Caco-2 (cell line): ENCODE measurements at regions not wholly inside any gene's neighbourhood (a gene's known extent, or its start where the extent isn't known, plus 50 kb on each side); places are given as distances from the start of the nearest gene placed in this dataset.
A peak's percentile ranks its signal among the peaks of the same experiment; 100 is the strongest.

Experiments
- BruUV-seq: library from RNA; stranded (reverse); fragments of 400-500 nt; replicated peaks from 2 replicates; lab custom pipeline; 2021; lab: Mats Ljungman, UMichigan
- CTCF ChIA-PET: fragments of 300-600 bp; sonication (Branson Sonifier 250); formaldehyde crosslinking; loops from one replicate; lab custom pipeline; 2022; ENCODE audit warnings: antibody characterized with exemption; lab: Charles Lee
- POLR2A ChIA-PET: fragments of 300-600 bp; sonication (Branson Sonifier 250); formaldehyde crosslinking; loops from one replicate; lab custom pipeline; 2022; ENCODE audit warnings: antibody characterized with exemption; lab: Charles Lee
- DNase-seq, 2 experiments: peaks; one replicate each; pipeline versions ENCODE4 v3.0.0 to v3.0.0-alpha.2; 2020 to 2022
- H3K27me3 ChIP-seq: replicated peaks from 2 replicates; pipeline ENCODE4 v1.6.0; 2011; ENCODE audit warnings: low read length; ENCODE audit not compliant: control insufficient read depth, insufficient read depth
- H3K36me3 ChIP-seq: 2 replicates; pipeline ENCODE4 v1.5.1; 2011; ENCODE audit warnings: low read length; ENCODE audit not compliant: control insufficient read depth, insufficient read depth
- H3K4me1 ChIP-seq: fragments of 250-450 bp; sonication (Bioruptor Pico); 2 replicates; pipeline ENCODE4 v1.5.1; 2020; ENCODE audit warnings: mild to moderate bottlenecking
- H3K4me3 ChIP-seq: 2 replicates; pipeline ENCODE4 v1.5.1; 2011; ENCODE audit warnings: low read depth, mild to moderate bottlenecking, control low read depth, low read length
- H3K9me3 ChIP-seq: fragments of 250-450 bp; sonication (Bioruptor Pico); 2 replicates; pipeline ENCODE4 v1.5.1; 2020; ENCODE audit warnings: mild to moderate bottlenecking, moderate library complexity
- H3K27ac Mint-ChIP-seq: one replicate; pipeline ENCODE4 v1.8.0; 2022; ENCODE audit warnings: mixed read lengths; ENCODE audit not compliant: unreplicated experiment
- H3K27me3 Mint-ChIP-seq: one replicate; pipeline ENCODE4 v1.8.0; 2022; ENCODE audit warnings: mixed read lengths; ENCODE audit not compliant: insufficient read depth, unreplicated experiment
- H3K36me3 Mint-ChIP-seq: one replicate; pipeline ENCODE4 v1.8.0; 2022; ENCODE audit warnings: mild to moderate bottlenecking, mixed read lengths; ENCODE audit not compliant: insufficient read depth, unreplicated experiment
- H3K4me1 Mint-ChIP-seq: one replicate; pipeline ENCODE4 v1.8.0; 2022; ENCODE audit warnings: low read depth, mixed read lengths; ENCODE audit not compliant: unreplicated experiment
- H3K4me3 Mint-ChIP-seq: one replicate; pipeline ENCODE4 v1.8.0; 2022; ENCODE audit warnings: mild to moderate bottlenecking, moderate library complexity, mixed read lengths; ENCODE audit not compliant: unreplicated experiment
- H3K9me3 Mint-ChIP-seq: one replicate; pipeline ENCODE4 v1.8.0; 2022; ENCODE audit warnings: mixed read lengths; ENCODE audit not compliant: unreplicated experiment
- intact Hi-C: fragments of 100-400 bp; cut with micrococcal nuclease; formaldehyde crosslinking; loops from one replicate; pipeline ENCODE4 v1.10.0; 2022; ENCODE audit not compliant: unreplicated experiment
- TF ChIP-seq, protein P1 (sequence below), 2 experiments: fragments of 200-600 bp in 1 of 2; IDR thresholded peaks; 1 replicate in 1 of 2; 2 replicates in 1 of 2; pipeline versions ENCODE4 v1.5.1 to v1.8.0; 2011 to 2022; ENCODE audit warnings: antibody characterized with exemption in 1 of 2, control low read depth in 1 of 2, inconsistent platforms in 1 of 2, low read depth in 1 of 2, low read length in 1 of 2, mild to moderate bottlenecking in 1 of 2, moderate library complexity in 1 of 2; ENCODE audit not compliant: insufficient read depth in 1 of 2, severe bottlenecking in 1 of 2, unreplicated experiment in 1 of 2

- H3K27me3 ChIP-seq: no peaks in the 10 kb centered on the region
- H3K36me3 Mint-ChIP-seq: no peaks in the 10 kb centered on the region
- no peaks in the 10 kb centered on the region for H3K27me3 Mint-ChIP-seq
- peak in 1 of 2 experiments; percentile 16 for DNase-seq
- no peaks in the 10 kb centered on the region for H3K9me3 ChIP-seq
- no peaks in the 10 kb centered on the region for H3K36me3 ChIP-seq
- H3K4me3 ChIP-seq: no peak overlapping the region
- ChIA-PET POLR2A (no interaction called here), CTCF (no interaction called here)
- H3K9me3 Mint-ChIP-seq: no peaks in the 10 kb centered on the region
- intact Hi-C loops: loop anchor here (10.0 kb wide), 2 partner anchors 602 to 658 kb away; no protein-coding TSS in a partner anchor
- H3K27ac Mint-ChIP-seq: no peak overlapping the region
- no TSS peak for BruUV-seq
- H3K4me3 Mint-ChIP-seq: no peak overlapping the region
- H3K4me1 Mint-ChIP-seq: peaks cover 28% of the 10 kb centered on the region
- TF ChIP-seq, protein P1, sequence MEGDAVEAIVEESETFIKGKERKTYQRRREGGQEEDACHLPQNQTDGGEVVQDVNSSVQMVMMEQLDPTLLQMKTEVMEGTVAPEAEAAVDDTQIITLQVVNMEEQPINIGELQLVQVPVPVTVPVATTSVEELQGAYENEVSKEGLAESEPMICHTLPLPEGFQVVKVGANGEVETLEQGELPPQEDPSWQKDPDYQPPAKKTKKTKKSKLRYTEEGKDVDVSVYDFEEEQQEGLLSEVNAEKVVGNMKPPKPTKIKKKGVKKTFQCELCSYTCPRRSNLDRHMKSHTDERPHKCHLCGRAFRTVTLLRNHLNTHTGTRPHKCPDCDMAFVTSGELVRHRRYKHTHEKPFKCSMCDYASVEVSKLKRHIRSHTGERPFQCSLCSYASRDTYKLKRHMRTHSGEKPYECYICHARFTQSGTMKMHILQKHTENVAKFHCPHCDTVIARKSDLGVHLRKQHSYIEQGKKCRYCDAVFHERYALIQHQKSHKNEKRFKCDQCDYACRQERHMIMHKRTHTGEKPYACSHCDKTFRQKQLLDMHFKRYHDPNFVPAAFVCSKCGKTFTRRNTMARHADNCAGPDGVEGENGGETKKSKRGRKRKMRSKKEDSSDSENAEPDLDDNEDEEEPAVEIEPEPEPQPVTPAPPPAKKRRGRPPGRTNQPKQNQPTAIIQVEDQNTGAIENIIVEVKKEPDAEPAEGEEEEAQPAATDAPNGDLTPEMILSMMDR (IDR thresholded peaks at IDR 0.05; ENCODE audit: insufficient read depth in 1 of 2, low read depth in 1 of 2, low read length in 1 of 2, severe bottlenecking in 1 of 2, unreplicated experiment in 1 of 2): no peak
- H3K4me1 ChIP-seq: peaks cover 52% of the 10 kb centered on the region
Observed at GRCh38 chr11:105206633-105207032, 67.1 kb upstream of the CARD18 start.

- Histone ChIP-seq H3K9me3 (no peaks in the 10 kb centered on the region), H3K4me1 (peaks cover 63% of the 10 kb centered on the region), H3K4me3 (no peak overlapping the region), H3K27me3 (no peaks in the 10 kb centered on the region), H3K36me3 (no peaks in the 10 kb centered on the region)
- DNase-seq: no peak
- ChIA-PET CTCF (no interaction called here), POLR2A (no interaction called here)
- intact Hi-C loops: loop anchor here (5.0 to 10.0 kb wide), 3 partner anchors 113 to 660 kb away; no protein-coding TSS in a partner anchor
- H3K4me1 Mint-ChIP-seq: peaks cover 28% of the 10 kb centered on the region
- no peak overlapping the region for H3K4me3 Mint-ChIP-seq
- TF ChIP-seq, protein P1 (IDR thresholded peaks at IDR 0.05; ENCODE audit: insufficient read depth in 1 of 2, low read depth in 1 of 2, low read length in 1 of 2, severe bottlenecking in 1 of 2, unreplicated experiment in 1 of 2): no peak
- no peaks in the 10 kb centered on the region for H3K36me3 Mint-ChIP-seq
- peaks cover 3% of the 10 kb centered on the region for H3K9me3 Mint-ChIP-seq
- no peak overlapping the region for H3K27ac Mint-ChIP-seq
- BruUV-seq: no TSS peak
- no peaks in the 10 kb centered on the region for H3K27me3 Mint-ChIP-seq
Observed at GRCh38 chr11:105204636-105205035, 65.1 kb upstream of the CARD18 start.

DNA sequence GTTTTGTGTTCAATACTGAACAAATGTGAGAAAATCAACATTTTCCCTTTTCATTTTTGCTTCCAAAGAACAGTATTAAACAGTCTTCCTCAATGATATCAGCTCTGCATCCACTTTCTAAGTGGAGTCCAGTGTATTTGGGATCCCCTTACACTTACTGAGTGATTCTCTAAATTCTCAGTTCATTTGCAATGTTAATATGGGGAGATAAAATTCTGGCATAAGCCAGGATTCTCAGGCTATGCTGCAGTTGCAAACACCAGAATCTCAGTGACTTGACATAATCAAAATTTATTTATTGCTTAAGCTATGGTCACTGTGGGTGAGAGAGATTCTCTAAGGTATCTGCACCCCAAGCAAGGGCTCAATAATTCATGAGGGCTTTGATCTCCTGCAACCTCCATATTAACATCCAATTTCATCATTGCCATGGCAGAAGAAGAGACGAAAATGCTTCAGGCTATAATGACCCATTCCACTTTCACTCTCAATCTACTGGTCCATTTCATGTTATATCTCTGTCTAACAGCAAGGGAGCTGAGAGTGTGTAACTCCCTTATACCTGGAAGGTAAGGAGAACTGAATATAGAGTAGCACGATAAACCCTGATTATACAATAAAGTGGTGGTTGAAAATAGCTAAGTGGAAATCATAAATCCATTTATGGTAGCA, 64.1 kb upstream of the CARD18 start:
- ChIA-PET POLR2A (no interaction called here), CTCF (no interaction called here)
- no peak for DNase-seq
- H3K36me3 Mint-ChIP-seq: no peaks in the 10 kb centered on the region
- no peak overlapping the region for H3K4me3 ChIP-seq
- no peaks in the 10 kb centered on the region for H3K27me3 Mint-ChIP-seq
- intact Hi-C loops: loop anchor here (1.0 to 10.0 kb wide), 10 partner anchors 23 to 661 kb away; partner anchors contain the start of gene CASP4
- TF ChIP-seq, protein P1 (IDR thresholded peaks at IDR 0.05; ENCODE audit: insufficient read depth in 1 of 2, low read depth in 1 of 2, low read length in 1 of 2, severe bottlenecking in 1 of 2, unreplicated experiment in 1 of 2): no peak
- H3K4me1 ChIP-seq: peaks cover 63% of the 10 kb centered on the region
- no TSS peak for BruUV-seq
- H3K9me3 ChIP-seq: no peaks in the 10 kb centered on the region
- no peak overlapping the region for H3K4me3 Mint-ChIP-seq
- peaks cover 7% of the 10 kb centered on the region for H3K9me3 Mint-ChIP-seq
- H3K27me3 ChIP-seq: no peaks in the 10 kb centered on the region
- H3K27ac Mint-ChIP-seq: peak overlapping the region; percentile 6
- H3K36me3 ChIP-seq: no peaks in the 10 kb centered on the region
- H3K4me1 Mint-ChIP-seq: peaks cover 28% of the 10 kb centered on the region
